PFSK-1 (cell line): ENCODE measurements at regions not wholly inside any gene's neighbourhood (a gene's known extent, or its start where the extent isn't known, plus 50 kb on each side); places are given as distances from the start of the nearest gene placed in this dataset.

ENCODE experiments used
- FOXP2 ChIP-seq: optimal IDR thresholded peaks from 2 replicates; pipeline ENCODE3; 2011; ENCODE audit warnings: borderline replicate concordance, control low read depth, inconsistent platforms; ENCODE audit not compliant: insufficient read depth; ENCODE audit errors: extremely low read length, extremely low read depth
- POLR2AphosphoS5 ChIP-seq: IDR thresholded peaks from 2 replicates; pipeline ENCODE4 v1.6.1; 2012; ENCODE audit warnings: low read depth, mild to moderate bottlenecking, control low read depth, low read length, moderate library complexity
- SIN3A ChIP-seq: IDR thresholded peaks from 2 replicates; pipeline ENCODE4 v1.6.1; 2012; ENCODE audit warnings: mild to moderate bottlenecking, low read length, moderate library complexity, borderline replicate concordance; ENCODE audit not compliant: insufficient read depth
- TAF1 ChIP-seq: IDR thresholded peaks from 2 replicates; pipeline ENCODE4 v1.6.1; 2012; ENCODE audit warnings: low read length, control low read depth, borderline replicate concordance; ENCODE audit not compliant: insufficient read depth
- TF ChIP-seq, protein P1 (sequence below), 2 experiments: IDR thresholded peaks; 2 replicates each; pipeline versions ENCODE4 v1.6.1 to v1.8.0; 2011 to 2012; ENCODE audit warnings: low read depth in 2 of 2, low read length in 2 of 2, control low read depth in 1 of 2, inconsistent platforms in 1 of 2, mild to moderate bottlenecking in 1 of 2, moderate library complexity in 1 of 2; ENCODE audit not compliant: insufficient read depth in 1 of 2

DNA sequence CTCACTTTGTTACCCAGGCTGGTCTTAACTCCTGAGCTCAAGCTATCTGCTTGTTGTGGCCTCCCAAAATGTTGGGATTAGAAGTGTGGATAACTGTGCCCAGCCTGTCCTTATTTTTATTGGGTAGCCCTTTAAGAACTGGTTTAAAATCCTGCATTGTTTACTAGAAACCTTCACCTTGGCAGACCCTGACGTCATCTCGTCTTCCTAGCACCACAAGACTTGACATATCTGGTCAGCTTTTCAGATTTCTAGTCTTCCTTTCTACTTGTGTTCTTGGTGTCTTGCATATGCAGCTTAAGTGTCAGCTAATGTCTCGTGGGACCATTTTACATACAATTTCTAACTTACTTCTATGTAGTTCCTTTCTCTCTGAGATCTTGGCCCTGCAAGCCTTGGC lies 258.9 kb downstream of the IZUMO3 start:
- TF ChIP-seq TAF1 (no peak), SIN3A (no peak)
- TF ChIP-seq, protein P1, sequence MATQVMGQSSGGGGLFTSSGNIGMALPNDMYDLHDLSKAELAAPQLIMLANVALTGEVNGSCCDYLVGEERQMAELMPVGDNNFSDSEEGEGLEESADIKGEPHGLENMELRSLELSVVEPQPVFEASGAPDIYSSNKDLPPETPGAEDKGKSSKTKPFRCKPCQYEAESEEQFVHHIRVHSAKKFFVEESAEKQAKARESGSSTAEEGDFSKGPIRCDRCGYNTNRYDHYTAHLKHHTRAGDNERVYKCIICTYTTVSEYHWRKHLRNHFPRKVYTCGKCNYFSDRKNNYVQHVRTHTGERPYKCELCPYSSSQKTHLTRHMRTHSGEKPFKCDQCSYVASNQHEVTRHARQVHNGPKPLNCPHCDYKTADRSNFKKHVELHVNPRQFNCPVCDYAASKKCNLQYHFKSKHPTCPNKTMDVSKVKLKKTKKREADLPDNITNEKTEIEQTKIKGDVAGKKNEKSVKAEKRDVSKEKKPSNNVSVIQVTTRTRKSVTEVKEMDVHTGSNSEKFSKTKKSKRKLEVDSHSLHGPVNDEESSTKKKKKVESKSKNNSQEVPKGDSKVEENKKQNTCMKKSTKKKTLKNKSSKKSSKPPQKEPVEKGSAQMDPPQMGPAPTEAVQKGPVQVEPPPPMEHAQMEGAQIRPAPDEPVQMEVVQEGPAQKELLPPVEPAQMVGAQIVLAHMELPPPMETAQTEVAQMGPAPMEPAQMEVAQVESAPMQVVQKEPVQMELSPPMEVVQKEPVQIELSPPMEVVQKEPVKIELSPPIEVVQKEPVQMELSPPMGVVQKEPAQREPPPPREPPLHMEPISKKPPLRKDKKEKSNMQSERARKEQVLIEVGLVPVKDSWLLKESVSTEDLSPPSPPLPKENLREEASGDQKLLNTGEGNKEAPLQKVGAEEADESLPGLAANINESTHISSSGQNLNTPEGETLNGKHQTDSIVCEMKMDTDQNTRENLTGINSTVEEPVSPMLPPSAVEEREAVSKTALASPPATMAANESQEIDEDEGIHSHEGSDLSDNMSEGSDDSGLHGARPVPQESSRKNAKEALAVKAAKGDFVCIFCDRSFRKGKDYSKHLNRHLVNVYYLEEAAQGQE (IDR thresholded peaks at IDR 0.05; ENCODE audit: insufficient read depth in 1 of 2, low read depth in 2 of 2, low read length in 2 of 2), result no peak

DNA sequence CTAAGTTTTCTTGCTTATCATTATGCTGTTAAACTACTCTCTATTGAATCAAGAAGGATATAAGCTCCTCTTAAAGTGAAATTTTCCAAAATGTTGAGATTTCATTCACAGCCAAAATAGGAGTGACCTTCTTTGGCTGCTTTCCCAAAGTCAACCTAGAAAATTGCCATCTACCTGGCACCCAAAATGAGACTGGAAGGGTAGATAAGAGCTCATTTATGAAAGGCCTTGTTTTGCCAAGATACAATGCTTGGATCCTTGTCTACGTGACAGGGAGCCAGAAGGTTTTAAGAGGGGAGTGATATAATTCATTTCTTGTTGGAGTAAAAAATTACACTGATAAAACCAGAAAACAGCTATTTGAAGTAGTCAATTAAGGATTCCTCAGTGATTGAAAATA lies 287.1 kb downstream of the IZUMO3 start:
- TF ChIP-seq FOXP2, result no peak
- TF ChIP-seq, protein P1 (IDR thresholded peaks at IDR 0.05; ENCODE audit: insufficient read depth in 1 of 2, low read depth in 2 of 2, low read length in 2 of 2), result no peak
- TF ChIP-seq POLR2AphosphoS5, result no peak
- TF ChIP-seq TAF1, result no peak
- TF ChIP-seq SIN3A, result no peak

DNA sequence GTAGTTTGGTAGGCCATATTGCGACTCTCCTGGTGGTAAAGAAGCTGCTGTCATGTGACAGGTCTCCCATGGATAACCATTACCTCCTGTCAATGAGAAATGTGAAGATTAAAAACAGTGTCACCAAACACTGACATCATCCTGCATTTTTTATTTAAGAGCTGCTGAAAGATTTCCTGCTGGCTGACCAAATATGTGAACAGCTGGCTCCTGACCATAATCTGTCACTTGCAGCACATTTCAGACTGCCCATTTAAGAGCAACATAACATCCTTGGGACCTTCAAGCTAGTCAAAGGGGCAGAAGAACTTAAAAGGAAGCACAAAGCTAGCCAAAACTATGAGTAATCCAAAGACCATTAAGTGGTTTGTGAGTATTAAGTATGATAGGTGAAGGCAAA lies 288.0 kb downstream of the IZUMO3 start:
- TF ChIP-seq POLR2AphosphoS5 (no peak), SIN3A (no peak)
- TF ChIP-seq, protein P1 (IDR thresholded peaks at IDR 0.05; ENCODE audit: insufficient read depth in 1 of 2, low read depth in 2 of 2, low read length in 2 of 2), result no peak

DNA sequence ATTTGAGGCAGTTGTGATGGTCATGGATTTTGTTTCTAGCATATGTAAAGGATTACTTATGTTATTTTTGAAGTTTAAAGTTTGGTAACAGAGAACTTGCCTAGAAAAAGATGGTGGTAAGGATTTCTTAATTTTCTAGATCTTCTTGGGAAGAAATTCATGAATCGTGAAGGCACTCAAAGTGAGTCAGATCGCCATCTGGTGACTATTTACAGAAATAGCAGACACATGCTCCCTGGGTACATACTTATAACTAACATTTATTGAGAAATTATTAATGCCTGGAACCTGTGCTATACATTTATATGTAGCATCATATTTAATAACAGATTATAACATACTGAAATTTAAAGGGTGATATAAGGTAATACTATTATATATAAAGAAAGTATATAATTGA lies 299.7 kb downstream of the IZUMO3 start:
- TF ChIP-seq SIN3A (no peak), TAF1 (no peak), FOXP2 (no peak), POLR2AphosphoS5 (no peak)
- TF ChIP-seq, protein P1 (IDR thresholded peaks at IDR 0.05; ENCODE audit: insufficient read depth in 1 of 2, low read depth in 2 of 2, low read length in 2 of 2), result no peak

DNA sequence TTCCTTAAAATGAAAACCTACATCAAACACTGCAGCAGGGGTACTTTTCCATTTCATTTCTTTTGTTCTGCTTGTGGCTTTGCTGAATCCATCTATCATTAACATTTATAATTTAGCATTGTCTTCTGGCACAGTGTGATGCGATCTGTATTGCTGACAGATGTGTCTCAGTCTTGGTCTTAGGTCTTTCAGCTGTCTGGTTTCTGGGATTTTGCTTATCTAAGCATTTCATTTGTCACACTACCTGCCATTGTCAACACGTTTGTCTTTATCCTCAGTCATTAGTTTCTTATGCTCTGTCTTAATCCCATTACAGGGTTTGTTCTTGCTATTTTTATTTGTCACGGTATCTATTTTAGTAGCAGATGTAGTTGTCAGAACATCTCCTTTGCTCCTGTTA lies 303.1 kb downstream of the IZUMO3 start:
- no peak for TF ChIP-seq POLR2AphosphoS5
- TF ChIP-seq, protein P1 (IDR thresholded peaks at IDR 0.05; ENCODE audit: insufficient read depth in 1 of 2, low read depth in 2 of 2, low read length in 2 of 2), result no peak
- no peak for TF ChIP-seq TAF1
- no peak for TF ChIP-seq SIN3A
- no peak for TF ChIP-seq FOXP2
